ENCODE measurements at regions not wholly inside any gene's neighbourhood (a gene's known extent, or its start where the extent isn't known, plus 50 kb on each side); places are given as distances from the start of the nearest gene placed in this dataset.

DNA sequence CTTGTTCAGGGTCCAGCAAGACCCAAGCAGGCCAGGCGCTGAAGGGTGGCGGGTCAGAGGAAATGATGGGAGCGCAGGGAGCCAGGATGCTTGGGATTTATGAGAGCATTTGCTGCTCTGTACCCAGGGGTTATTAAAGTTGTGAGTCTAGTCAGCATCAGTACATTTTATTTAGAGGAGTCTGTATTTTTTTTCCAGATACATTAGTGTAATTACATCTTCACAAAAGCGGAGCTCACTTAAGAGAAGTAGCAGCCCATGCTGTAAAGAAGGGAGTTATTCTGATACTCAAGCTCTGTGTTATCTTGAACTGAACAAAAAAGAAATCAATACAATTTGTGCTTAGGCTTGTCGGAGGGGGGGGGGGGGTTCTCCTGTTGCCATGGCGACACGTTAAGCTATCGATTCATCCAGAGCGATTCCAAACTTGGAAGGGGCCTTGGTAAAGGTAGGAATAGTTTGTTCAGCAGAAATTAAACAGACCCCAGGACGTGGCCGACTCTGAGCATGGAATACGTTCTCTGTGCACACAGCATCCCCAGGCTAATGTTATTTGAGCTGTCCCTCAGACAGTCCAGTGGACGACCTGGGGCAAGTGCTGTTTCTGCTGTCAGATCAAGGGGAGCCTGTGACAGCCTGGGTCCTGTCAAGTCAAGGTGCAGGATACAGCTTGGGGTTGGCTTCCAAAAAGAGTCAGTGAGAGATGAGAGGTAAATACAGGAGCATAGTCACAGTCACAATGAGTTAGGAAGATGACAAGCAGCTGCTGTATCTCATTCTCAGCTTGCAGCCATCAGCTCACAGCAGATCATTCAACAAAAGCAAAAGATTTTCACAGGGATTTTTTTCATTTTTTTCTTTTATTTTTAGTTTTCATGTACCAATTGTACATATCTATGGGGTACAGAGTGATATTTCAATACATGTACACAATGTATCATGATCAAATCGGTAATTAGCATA, 387.6 kb downstream of the DCDC2C start:
- no peak overlapping the region for H3K4me3 ChIP-seq (ENCODE audit: low read depth, low read length)
- no peak for DNase-seq (ENCODE audit: low read depth)
- TF ChIP-seq CTCF (conservative IDR thresholded peaks at IDR 0.05; ENCODE audit: low read depth, low read length): no peak

DNA sequence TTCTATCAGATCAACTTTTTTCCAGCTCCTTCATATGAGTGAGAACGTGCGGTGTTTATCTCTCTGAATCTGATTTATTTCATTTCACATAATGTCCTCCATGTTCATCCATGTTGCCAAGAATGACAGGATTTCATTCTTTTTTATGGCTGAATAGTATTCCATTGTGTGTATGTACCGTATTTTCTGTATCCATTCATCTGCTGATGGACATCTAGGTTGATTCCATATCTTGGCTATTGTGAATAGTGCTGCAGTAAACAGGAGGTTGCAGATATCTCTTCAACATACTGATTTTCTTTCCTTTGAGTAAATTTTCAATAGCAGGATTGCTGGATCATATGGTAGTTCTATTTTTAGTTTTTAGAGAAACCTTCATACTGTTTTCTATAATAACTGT, 388.5 kb downstream of the DCDC2C start:
- no peak overlapping the region for H3K4me3 ChIP-seq (ENCODE audit: low read depth, low read length)
- TF ChIP-seq CTCF (conservative IDR thresholded peaks at IDR 0.05; ENCODE audit: low read depth, low read length): no peak
- no peak for DNase-seq (ENCODE audit: low read depth)

- TF ChIP-seq CTCF (conservative IDR thresholded peaks at IDR 0.05; ENCODE audit: low read depth, low read length): no peak
- DNase-seq (ENCODE audit: low read depth): no peak
Measured at GRCh38 chr2:4094743-4095142, 391.4 kb downstream of the DCDC2C start.

DNA sequence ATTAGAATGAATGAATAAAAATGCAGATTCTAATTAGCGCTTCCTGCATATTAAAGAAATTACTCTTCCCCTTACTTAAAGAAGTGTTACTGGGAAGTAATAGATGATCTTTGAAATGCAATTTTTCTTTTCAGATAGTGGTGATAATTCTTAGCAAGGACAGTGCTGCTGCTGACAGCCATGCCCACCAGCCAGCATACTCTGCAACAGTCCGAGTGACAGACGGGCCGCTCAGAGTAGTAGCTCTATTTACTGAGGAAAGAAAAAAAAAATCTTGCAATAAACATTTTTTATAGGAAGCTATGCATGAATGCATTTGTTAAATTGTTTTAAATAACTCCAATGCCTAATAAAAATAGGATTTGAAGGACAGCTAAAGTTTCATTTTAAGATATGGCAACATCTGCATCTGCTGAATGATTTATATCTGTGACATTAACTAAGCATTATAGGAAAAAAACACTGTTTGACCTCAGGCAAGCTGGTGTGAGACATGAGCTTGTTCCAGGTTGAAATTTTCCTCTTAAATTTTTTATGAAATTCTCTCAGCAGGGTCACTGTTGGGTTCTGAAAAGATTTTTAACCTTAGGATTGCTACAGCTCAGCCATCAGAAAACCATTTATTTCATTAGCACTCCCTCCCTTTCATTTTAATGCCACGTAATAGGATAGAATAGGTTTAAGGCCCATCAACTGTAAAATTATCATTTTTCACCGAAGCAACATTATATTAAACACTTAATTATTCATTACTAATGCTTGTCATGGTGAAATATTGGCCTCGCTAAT, 393.8 kb downstream of the DCDC2C start:
- H3K4me3 ChIP-seq (ENCODE audit: low read depth, low read length): no peak overlapping the region
- TF ChIP-seq CTCF (conservative IDR thresholded peaks at IDR 0.05; ENCODE audit: low read depth, low read length): no peak
- DNase-seq (ENCODE audit: low read depth): no peak

More at GRCh38 chr2:4094743-4095142, 391.4 kb downstream of the DCDC2C start:
- no peak overlapping the region for H3K4me3 ChIP-seq (ENCODE audit: low read depth, low read length)

DNA sequence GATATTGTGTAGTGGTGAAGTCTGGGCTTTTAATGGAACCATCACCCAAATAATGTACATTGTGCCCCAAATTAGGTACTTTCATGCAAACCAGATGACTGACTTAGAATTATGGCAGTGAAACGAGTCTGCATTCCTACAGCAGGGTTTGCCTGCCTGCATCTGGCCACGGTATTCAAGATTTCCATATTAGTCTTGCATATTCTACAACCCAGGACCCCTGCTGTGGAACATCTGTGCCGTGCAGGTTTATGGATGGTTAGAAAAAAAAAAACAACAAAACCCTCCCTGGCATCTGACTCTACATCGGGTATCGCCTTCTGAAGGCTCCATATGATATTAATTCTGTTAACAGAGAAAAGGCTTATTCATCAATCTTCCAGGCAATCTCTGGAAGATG, 394.8 kb downstream of the DCDC2C start:
- DNase-seq (ENCODE audit: low read depth): no peak
- no peak overlapping the region for H3K4me3 ChIP-seq (ENCODE audit: low read depth, low read length)
- TF ChIP-seq CTCF (conservative IDR thresholded peaks at IDR 0.05; ENCODE audit: low read depth, low read length): no peak

DNA sequence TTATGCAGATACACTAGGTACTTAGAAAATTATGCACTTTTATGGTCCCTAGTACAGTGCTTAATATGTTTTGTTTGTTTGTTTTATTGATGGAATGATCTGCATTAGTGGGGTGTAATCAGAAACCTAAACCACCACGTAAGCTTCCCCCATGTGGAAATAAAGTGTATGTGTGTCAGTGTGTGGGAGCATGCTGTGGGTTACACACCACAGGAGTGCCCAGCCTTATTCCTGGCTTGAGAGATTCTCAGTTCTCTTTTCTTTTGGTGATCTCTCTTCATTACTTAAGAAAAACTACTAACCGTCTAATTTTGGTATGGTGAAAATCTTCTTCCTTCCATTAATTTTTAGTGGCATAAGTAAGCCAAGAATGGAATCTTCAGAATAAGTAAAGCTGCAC, 398.6 kb downstream of the DCDC2C start:
- no peak for TF ChIP-seq CTCF (conservative IDR thresholded peaks at IDR 0.05; ENCODE audit: low read depth, low read length)
- H3K4me3 ChIP-seq (ENCODE audit: low read depth, low read length): no peak overlapping the region
- no peak for DNase-seq (ENCODE audit: low read depth)

Data from choroid plexus epithelial cell (primary cell).